IMR-90 (cell line): ENCODE measurements at regions not wholly inside any gene's neighbourhood (a gene's known extent, or its start where the extent isn't known, plus 50 kb on each side); places are given as distances from the start of the nearest gene placed in this dataset.

Experiments used
- BHLHE40 ChIP-seq: fragments of 150-350 bp; IDR thresholded peaks from 2 replicates; pipeline ENCODE4 v1.6.1; 2016; ENCODE audit warnings: mild to moderate bottlenecking, low read depth, low read length
- CEBPB ChIP-seq: IDR thresholded peaks from 2 replicates; pipeline ENCODE4 v1.6.1; 2012; ENCODE audit warnings: low read depth, low read length, improper control_type of control experiment
- MAFK ChIP-seq: IDR thresholded peaks from 2 replicates; pipeline ENCODE4 v1.6.1; 2012; ENCODE audit warnings: low read depth, low read length, improper control_type of control experiment
- MXI1 ChIP-seq: IDR thresholded peaks from 2 replicates; pipeline ENCODE4 v1.6.1; 2012; ENCODE audit warnings: low read depth, mild to moderate bottlenecking, low read length, moderate library complexity, borderline replicate concordance
- POLR2A ChIP-seq: IDR thresholded peaks from 2 replicates; pipeline ENCODE4 v1.6.1; 2012; ENCODE audit warnings: mild to moderate bottlenecking, low read depth, low read length
- TF ChIP-seq, protein P1 (sequence below): conservative IDR thresholded peaks from 2 replicates; pipeline ENCODE4 v1.5.1; 2012; ENCODE audit warnings: mild to moderate bottlenecking, low read depth, low read length, improper control_type of control experiment
- TF ChIP-seq, protein P2 (sequence below): fragments of 150-350 bp; IDR thresholded peaks from 2 replicates; pipeline ENCODE4 v1.6.1; 2017; ENCODE audit warnings: mild to moderate bottlenecking, antibody characterized with exemption, low read length, low read depth

DNA sequence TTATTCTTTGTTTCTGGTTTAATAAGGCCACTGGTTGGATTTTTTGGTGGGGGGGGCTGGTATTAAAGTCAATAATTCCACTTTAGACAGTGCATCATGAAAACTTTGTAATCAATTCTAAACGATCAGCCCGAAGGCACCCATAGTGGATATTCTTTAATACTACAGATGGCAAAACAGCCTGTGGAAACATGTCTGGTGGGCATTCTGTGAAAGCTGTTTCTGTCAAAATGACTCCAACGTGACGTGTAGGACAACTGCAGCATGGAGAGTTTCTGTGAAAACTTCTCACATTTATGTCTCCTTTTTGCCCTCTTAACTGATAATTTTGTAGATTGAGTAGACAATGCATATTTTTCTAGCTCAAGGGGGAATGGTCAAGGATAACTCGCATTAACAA lies 185.8 kb upstream of the FLRT2 start:
- TF ChIP-seq, protein P1, sequence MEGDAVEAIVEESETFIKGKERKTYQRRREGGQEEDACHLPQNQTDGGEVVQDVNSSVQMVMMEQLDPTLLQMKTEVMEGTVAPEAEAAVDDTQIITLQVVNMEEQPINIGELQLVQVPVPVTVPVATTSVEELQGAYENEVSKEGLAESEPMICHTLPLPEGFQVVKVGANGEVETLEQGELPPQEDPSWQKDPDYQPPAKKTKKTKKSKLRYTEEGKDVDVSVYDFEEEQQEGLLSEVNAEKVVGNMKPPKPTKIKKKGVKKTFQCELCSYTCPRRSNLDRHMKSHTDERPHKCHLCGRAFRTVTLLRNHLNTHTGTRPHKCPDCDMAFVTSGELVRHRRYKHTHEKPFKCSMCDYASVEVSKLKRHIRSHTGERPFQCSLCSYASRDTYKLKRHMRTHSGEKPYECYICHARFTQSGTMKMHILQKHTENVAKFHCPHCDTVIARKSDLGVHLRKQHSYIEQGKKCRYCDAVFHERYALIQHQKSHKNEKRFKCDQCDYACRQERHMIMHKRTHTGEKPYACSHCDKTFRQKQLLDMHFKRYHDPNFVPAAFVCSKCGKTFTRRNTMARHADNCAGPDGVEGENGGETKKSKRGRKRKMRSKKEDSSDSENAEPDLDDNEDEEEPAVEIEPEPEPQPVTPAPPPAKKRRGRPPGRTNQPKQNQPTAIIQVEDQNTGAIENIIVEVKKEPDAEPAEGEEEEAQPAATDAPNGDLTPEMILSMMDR: no peak
- TF ChIP-seq POLR2A: no peak
- TF ChIP-seq, protein P2, sequence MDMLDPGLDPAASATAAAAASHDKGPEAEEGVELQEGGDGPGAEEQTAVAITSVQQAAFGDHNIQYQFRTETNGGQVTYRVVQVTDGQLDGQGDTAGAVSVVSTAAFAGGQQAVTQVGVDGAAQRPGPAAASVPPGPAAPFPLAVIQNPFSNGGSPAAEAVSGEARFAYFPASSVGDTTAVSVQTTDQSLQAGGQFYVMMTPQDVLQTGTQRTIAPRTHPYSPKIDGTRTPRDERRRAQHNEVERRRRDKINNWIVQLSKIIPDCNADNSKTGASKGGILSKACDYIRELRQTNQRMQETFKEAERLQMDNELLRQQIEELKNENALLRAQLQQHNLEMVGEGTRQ: no peak
- TF ChIP-seq CEBPB: no peak
- no peak for TF ChIP-seq MXI1
- TF ChIP-seq BHLHE40: no peak
- TF ChIP-seq MAFK: no peak
